ENCODE measurements at regions not wholly inside any gene's neighbourhood (a gene's known extent, or its start where the extent isn't known, plus 50 kb on each side); places are given as distances from the start of the nearest gene placed in this dataset.

DNA sequence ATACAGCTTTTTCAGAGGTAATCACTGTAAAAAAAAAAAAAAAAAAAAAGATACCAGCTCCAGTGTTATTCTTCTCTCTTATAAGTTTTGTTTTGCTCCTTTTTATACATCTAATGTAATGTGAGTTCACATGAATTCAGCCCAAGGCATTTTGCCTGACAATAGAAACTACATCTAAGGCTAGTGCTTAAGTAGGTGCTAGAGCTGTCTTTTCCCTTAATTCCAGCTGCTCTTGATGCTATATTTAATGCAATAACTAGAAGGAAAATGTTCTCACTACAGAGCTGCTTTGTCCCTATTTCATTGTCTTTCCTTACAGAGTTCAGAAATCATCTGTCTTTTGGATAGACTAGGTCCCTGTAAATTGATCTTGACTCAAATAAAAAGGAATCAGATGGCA lies 150.1 kb downstream of the NAA11 start:
- H3K9me3 ChIP-seq = no peaks in the 10 kb centered on the region
- DNase-seq = no peak
- intact Hi-C loops (cut with DNase I, micrococcal nuclease) = no loop called here
- no peaks in the 10 kb centered on the region for H3K4me1 ChIP-seq (ENCODE audit: low read depth)
- TF ChIP-seq, protein P1, sequence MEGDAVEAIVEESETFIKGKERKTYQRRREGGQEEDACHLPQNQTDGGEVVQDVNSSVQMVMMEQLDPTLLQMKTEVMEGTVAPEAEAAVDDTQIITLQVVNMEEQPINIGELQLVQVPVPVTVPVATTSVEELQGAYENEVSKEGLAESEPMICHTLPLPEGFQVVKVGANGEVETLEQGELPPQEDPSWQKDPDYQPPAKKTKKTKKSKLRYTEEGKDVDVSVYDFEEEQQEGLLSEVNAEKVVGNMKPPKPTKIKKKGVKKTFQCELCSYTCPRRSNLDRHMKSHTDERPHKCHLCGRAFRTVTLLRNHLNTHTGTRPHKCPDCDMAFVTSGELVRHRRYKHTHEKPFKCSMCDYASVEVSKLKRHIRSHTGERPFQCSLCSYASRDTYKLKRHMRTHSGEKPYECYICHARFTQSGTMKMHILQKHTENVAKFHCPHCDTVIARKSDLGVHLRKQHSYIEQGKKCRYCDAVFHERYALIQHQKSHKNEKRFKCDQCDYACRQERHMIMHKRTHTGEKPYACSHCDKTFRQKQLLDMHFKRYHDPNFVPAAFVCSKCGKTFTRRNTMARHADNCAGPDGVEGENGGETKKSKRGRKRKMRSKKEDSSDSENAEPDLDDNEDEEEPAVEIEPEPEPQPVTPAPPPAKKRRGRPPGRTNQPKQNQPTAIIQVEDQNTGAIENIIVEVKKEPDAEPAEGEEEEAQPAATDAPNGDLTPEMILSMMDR (IDR thresholded peaks at IDR 0.05) = no peak
- H3K36me3 ChIP-seq (ENCODE audit: low read depth) = no peaks in the 10 kb centered on the region
- no peak overlapping the region for H3K4me3 ChIP-seq
- ATAC-seq = no peak

DNA sequence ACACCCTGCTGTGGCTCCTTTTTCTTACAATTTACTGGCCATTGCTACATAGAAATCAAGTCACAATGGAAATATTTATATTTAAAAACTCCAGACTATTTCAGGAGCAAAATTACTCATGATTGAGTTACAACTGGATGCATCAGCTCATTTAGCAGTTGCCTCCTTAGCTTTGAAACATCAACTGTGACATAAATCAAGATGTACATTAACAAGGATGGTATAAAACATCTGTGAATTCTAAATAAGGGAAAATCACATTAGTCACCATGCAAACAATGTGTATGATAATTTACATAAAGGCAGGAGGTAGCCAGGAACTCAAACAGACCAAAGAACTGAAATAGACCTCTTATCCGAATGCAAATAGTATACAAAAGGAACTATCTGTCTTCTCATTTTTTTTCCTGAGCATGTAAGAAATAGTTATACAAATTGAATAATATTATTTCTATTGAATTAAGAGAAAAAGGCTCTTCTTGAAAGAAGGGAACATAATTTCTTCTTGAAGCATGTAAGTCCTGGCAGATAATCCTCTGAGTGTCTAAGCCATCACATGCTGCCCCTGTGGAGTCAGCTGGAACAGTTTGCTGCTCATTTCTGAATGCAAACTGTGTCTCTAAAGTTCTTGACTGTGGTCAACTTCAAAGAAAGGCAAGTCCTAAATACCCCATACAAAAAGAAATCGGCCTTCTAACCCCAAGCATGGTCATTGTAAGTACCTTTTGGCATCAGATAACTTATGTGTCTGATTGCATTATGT lies 151.2 kb downstream of the NAA11 start:
- Histone ChIP-seq H3K4me3 (no peak overlapping the region), H3K9me3 (no peaks in the 10 kb centered on the region), H3K36me3 (ENCODE audit: low read depth) (no peaks in the 10 kb centered on the region), H3K4me1 (ENCODE audit: low read depth) (no peaks in the 10 kb centered on the region)
- DNase-seq = no peak
- TF ChIP-seq, protein P1 (IDR thresholded peaks at IDR 0.05) = no peak
- intact Hi-C loops (cut with DNase I, micrococcal nuclease) = no loop called here
- no peak for ATAC-seq

DNA sequence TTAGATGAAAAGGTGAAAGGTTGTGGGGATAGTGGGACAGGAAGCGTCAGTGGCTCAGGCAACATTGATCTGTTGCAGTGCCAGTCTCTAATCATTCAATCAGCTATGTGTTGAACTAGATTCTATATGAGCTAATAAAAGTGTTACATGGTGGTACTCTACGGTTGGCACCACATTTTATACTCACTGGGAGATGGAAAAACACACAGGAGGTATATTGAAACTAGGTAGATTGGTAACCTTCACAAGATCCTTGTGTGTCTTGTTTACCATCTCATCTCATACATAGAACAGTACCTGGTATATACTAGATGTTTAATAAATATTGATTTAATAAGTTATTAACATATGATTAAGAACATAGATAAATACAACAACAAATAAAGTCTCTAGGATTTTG lies 152.7 kb downstream of the NAA11 start:
- TF ChIP-seq, protein P1 (IDR thresholded peaks at IDR 0.05) = no peak
- no peaks in the 10 kb centered on the region for H3K36me3 ChIP-seq (ENCODE audit: low read depth)
- intact Hi-C loops (cut with DNase I, micrococcal nuclease) = no loop called here
- no peak overlapping the region for H3K4me3 ChIP-seq
- ATAC-seq (no peak), DNase-seq (no peak)
- no peaks in the 10 kb centered on the region for H3K4me1 ChIP-seq (ENCODE audit: low read depth)
- peaks cover 2% of the 10 kb centered on the region for H3K9me3 ChIP-seq

DNA sequence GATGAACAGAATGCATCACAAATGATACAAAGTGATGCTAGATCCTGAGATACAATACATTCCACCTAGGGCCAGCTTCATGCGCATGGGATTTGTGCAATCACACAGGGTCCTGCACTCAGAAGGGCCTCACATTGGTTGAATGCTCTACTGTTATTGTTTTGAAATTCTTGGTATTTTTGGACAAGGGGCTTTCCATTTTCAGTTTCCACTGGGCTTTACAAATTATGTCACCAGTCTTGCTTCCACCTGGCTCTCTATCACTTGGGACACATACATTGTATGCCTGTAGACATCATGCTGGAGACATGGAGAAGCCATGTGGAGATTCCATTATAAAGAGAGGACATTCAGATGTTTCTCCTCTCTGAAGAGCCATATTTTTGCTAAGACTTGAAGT lies 155.8 kb downstream of the NAA11 start:
- ATAC-seq (no peak), DNase-seq (no peak)
- Histone ChIP-seq H3K4me3 (no peak overlapping the region), H3K4me1 (ENCODE audit: low read depth) (no peaks in the 10 kb centered on the region), H3K9me3 (peaks cover 2% of the 10 kb centered on the region), H3K36me3 (ENCODE audit: low read depth) (no peaks in the 10 kb centered on the region)
- TF ChIP-seq, protein P1 (IDR thresholded peaks at IDR 0.05) = no peak
- intact Hi-C loops (cut with DNase I, micrococcal nuclease) = no loop called here

DNA sequence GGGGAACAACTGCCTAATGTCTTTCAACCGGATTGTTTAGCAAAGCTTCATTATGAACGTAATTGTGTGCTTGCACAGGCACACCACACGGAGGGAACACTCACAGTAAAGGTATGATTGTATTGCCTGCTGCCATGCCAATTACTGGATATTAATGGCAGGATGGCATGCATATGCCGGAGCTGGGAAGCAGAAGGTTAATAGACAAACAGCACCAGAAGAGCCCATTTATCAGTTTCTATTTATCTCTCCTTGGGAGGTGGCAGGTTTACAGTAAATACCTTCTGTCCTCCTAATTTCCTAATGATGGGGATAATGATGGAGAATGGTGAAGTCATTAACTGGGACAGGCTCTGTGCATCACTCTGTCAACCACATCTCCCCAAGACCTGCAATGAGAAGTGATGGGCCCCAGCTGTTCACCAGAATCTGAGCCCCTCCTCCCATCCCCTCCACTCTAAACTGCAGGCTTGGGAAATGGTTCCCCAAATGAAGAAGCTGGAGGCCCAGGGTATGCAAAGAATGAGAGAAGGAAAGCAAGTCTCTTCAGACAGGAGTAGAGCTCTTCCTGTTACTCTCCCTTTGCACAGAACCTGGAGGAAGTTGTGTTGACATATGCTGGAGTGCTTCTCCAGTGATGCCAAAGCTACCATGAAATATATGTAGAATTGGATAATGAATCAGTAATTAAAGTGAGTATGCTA lies 160.8 kb downstream of the NAA11 start:
- intact Hi-C loops (cut with DNase I, micrococcal nuclease) = no loop called here
- no peak for DNase-seq
- TF ChIP-seq, protein P1 (IDR thresholded peaks at IDR 0.05) = no peak
- Histone ChIP-seq H3K4me3 (no peak overlapping the region), H3K9me3 (peaks cover 2% of the 10 kb centered on the region), H3K36me3 (ENCODE audit: low read depth) (no peaks in the 10 kb centered on the region), H3K4me1 (ENCODE audit: low read depth) (no peaks in the 10 kb centered on the region)
- no peak for ATAC-seq

Data from mucosa of descending colon (tissue), 3 donors.